ENCODE measurements at regions not wholly inside any gene's neighbourhood (a gene's known extent, or its start where the extent isn't known, plus 50 kb on each side); places are given as distances from the start of the nearest gene placed in this dataset.

DNA sequence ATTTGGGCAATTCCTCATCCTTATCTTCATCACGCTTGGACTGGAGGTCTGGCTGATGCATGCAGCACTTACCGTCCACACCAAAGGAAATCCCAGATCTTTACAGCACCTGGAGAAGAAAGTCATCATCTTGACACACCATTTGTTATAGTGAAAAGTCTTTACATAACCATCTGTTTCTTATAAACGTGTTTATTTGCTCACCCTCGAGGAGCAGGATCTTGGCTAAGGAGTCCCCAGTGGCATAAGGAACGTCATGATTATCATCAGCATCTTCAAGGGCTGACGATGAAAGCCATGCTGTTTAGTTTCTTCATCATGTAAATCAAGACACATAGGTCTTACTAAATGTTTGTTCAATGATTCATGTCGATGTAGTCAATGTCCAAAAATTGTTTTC, 248.8 kb upstream of the ELAC2 start:
- Histone ChIP-seq H3K4me3 (ENCODE audit: low read depth, low read length) (no peak overlapping the region), H3K9me3 (ENCODE audit: control insufficient read depth, insufficient read depth, low read length) (no peaks in the 10 kb centered on the region), H3K4me1 (ENCODE audit: control insufficient read depth, insufficient read depth, low read length) (no peaks in the 10 kb centered on the region), H3K27me3 (ENCODE audit: control insufficient read depth, insufficient read depth, low read length) (no peaks in the 10 kb centered on the region), H3K27ac (ENCODE audit: low read depth, low read length) (no peak overlapping the region), H3K36me3 (ENCODE audit: control insufficient read depth, insufficient read depth, low read length) (no peaks in the 10 kb centered on the region)
- 71% methylated on average over 3 of the region's 7 CpGs for WGBS (ENCODE audit: insufficient coverage)
- DNase-seq (ENCODE audit: low read depth in 4 of 6, low spot score in 6 of 6): no peak

DNA sequence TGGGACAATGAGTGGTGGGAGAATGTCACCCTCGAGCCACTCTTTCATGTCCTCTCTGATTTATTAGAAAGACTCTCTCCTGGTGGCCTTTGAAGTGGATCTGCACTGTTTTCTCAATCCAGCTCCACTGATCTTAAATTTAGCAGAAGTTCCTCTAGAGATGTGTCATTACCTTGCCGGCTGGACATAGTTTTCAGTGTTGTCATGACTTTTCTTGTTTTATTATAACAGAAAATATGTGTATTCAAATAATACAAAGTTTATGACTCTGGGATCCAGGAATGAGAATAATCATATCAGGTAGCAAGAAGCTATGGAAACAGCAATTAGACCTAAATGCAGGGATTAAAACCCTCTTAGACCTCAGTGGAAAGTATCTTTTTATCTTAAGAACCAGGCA, 247.5 kb upstream of the ELAC2 start:
- WGBS (ENCODE audit: insufficient coverage): no CpG with 5 or more reads among the region's 2 CpGs
- H3K9me3 ChIP-seq (ENCODE audit: control insufficient read depth, insufficient read depth, low read length): no peaks in the 10 kb centered on the region

DNA sequence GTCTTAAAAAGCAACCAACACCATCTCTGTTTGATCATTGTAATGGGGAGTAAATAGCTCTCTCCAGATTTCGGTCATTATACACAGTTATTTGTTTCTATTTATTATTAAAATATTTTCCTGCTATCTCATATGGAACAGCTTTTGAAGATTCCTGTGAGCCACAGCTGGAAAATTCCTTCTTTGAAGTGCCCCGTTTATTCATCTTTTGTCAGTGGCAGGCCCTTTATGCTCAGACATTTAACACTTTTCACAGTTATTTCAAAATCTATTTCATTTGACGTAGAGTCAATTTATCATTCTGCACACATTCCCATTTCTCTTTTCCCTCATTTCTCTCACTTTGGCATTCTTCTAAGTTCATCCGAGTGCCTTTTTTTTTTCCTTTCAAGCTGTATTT, 245.9 kb upstream of the ELAC2 start:
- DNase-seq (ENCODE audit: low read depth in 4 of 6, low spot score in 6 of 6): peak in 1 of 6 donors; percentile 14
- no peaks in the 10 kb centered on the region for H3K36me3 ChIP-seq (ENCODE audit: control insufficient read depth, insufficient read depth, low read length)
- WGBS (ENCODE audit: insufficient coverage): 42% methylated on average over 3 of the region's 4 CpGs
- H3K9me3 ChIP-seq (ENCODE audit: control insufficient read depth, insufficient read depth, low read length): no peaks in the 10 kb centered on the region
- H3K27ac ChIP-seq (ENCODE audit: low read depth, low read length): no peak overlapping the region
- no peak overlapping the region for H3K4me3 ChIP-seq (ENCODE audit: low read depth, low read length)
- H3K27me3 ChIP-seq (ENCODE audit: control insufficient read depth, insufficient read depth, low read length): no peaks in the 10 kb centered on the region
- no peaks in the 10 kb centered on the region for H3K4me1 ChIP-seq (ENCODE audit: control insufficient read depth, insufficient read depth, low read length)

More for the DNA sequence above, 247.5 kb upstream of the ELAC2 start:
- Histone ChIP-seq H3K4me3 (ENCODE audit: low read depth, low read length) (no peak overlapping the region), H3K36me3 (ENCODE audit: control insufficient read depth, insufficient read depth, low read length) (no peaks in the 10 kb centered on the region), H3K4me1 (ENCODE audit: control insufficient read depth, insufficient read depth, low read length) (no peaks in the 10 kb centered on the region), H3K27ac (ENCODE audit: low read depth, low read length) (no peak overlapping the region), H3K27me3 (ENCODE audit: control insufficient read depth, insufficient read depth, low read length) (no peaks in the 10 kb centered on the region)
- no peak for DNase-seq (ENCODE audit: low read depth in 4 of 6, low spot score in 6 of 6)

DNA sequence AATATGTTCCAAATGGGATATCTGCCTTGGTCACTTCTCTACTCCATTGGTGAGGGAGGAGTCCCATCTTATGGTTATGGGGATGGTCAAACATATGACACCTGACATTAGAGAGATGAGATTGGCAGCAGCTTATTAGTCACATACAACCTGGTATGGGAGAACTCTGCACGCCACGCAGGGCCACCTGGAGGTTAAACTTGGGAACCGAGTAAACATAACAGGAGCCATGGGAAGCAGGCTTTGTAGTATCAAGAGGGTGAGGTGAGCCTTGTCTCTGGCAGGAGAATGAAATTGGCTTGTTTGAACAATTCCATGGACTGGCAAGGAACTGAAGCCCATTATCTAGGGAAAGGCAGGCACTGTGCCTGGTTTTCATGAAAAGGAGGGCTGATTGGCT, 238.7 kb upstream of the ELAC2 start:
- H3K9me3 ChIP-seq (ENCODE audit: control insufficient read depth, insufficient read depth, low read length): no peaks in the 10 kb centered on the region
- H3K4me3 ChIP-seq (ENCODE audit: low read depth, low read length): no peak overlapping the region
- no peaks in the 10 kb centered on the region for H3K36me3 ChIP-seq (ENCODE audit: control insufficient read depth, insufficient read depth, low read length)
- DNase-seq (ENCODE audit: low read depth in 4 of 6, low spot score in 6 of 6): no peak
- no peaks in the 10 kb centered on the region for H3K4me1 ChIP-seq (ENCODE audit: control insufficient read depth, insufficient read depth, low read length)
- H3K27ac ChIP-seq (ENCODE audit: low read depth, low read length): no peak overlapping the region
- 81% methylated on average over 3 of the region's 3 CpGs for WGBS (ENCODE audit: insufficient coverage)
- no peaks in the 10 kb centered on the region for H3K27me3 ChIP-seq (ENCODE audit: control insufficient read depth, insufficient read depth, low read length)

DNA sequence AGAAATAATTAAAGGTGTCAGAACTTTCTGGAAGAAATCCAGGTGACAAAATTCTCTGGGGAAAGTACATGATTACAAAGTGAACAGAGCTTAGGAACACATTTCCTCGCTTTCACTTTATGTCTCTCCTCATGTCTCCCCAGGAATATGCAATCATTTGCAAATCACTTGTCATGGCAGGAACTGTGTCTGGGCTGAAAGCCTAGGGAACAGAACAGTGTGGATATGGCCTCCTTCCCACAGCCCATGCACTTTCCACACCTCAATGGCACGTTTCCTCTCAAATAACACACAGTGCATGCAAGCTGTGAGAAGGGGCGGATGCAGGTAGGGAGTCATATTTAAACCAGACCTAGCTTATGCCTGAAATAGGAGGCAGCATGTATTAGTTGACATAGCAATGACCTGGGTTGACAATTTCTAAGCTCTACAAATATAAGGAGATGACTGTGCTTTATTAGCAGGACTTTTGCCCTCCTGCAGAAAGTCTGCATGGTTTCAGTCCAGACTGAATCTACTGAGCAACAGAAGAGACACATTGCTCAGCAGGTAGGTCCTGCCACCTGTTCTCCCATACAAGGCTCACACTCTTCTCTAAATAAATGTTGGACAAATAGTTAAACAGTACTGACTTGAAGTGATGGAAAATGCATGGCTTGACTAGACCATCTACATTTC, 236.0 kb upstream of the ELAC2 start:
- DNase-seq (ENCODE audit: low read depth in 4 of 6, low spot score in 6 of 6): no peak
- WGBS (ENCODE audit: insufficient coverage): 83% methylated on average over 1 of the region's 3 CpGs
- Histone ChIP-seq H3K27me3 (ENCODE audit: control insufficient read depth, insufficient read depth, low read length) (no peaks in the 10 kb centered on the region), H3K36me3 (ENCODE audit: control insufficient read depth, insufficient read depth, low read length) (no peaks in the 10 kb centered on the region), H3K27ac (ENCODE audit: low read depth, low read length) (no peak overlapping the region), H3K4me1 (ENCODE audit: control insufficient read depth, insufficient read depth, low read length) (no peaks in the 10 kb centered on the region), H3K4me3 (ENCODE audit: low read depth, low read length) (no peak overlapping the region), H3K9me3 (ENCODE audit: control insufficient read depth, insufficient read depth, low read length) (no peaks in the 10 kb centered on the region)

DNA sequence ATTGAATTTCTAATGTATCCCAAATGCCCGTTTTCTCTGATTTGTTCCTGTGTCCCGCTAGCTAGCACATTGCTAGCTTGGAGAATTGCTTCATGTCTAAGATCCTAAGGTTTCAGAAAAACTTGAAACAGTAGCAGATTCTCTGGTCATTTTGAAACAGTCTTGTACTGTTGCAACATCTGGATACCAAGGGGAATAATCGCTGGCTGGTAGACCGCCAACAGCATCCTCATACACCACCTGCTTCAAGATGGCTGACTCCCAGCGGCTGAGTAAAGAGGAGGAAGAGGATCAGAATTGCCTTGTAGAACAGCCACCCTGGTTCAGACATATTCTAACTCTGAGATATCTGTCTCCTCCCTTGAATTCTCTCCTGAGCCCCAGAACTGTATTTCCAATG, 226.7 kb upstream of the ELAC2 start:
- 72% methylated on average over 2 of the region's 5 CpGs for WGBS (ENCODE audit: insufficient coverage)
- H3K4me1 ChIP-seq (ENCODE audit: control insufficient read depth, insufficient read depth, low read length): no peaks in the 10 kb centered on the region
- no peak overlapping the region for H3K27ac ChIP-seq (ENCODE audit: low read depth, low read length)
- peak in 1 of 6 donors; percentile 87 for DNase-seq (ENCODE audit: low read depth in 4 of 6, low spot score in 6 of 6)
- H3K9me3 ChIP-seq (ENCODE audit: control insufficient read depth, insufficient read depth, low read length): no peaks in the 10 kb centered on the region
- H3K27me3 ChIP-seq (ENCODE audit: control insufficient read depth, insufficient read depth, low read length): no peaks in the 10 kb centered on the region
- H3K4me3 ChIP-seq (ENCODE audit: low read depth, low read length): no peak overlapping the region
- H3K36me3 ChIP-seq (ENCODE audit: control insufficient read depth, insufficient read depth, low read length): no peaks in the 10 kb centered on the region

DNA sequence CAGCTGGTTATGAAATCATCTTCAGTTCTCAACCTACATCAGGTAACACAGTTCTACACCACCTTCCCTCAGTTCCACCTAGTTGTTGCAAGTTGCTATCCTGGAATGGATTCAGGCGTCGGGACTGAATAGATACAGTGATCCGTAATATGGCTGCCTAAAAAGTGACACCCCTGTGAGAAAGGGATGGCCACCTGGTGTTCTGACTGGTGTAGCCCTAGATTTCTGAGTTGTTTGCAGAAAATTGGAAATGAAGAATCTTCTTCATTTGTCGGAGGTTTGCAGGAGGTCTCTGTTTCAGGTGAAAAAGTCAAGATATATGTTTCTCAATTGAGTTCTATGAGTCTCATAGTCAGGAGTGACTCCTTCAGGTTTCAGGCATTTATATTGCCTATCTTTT, 225.8 kb upstream of the ELAC2 start:
- H3K9me3 ChIP-seq (ENCODE audit: control insufficient read depth, insufficient read depth, low read length): no peaks in the 10 kb centered on the region
- H3K27ac ChIP-seq (ENCODE audit: low read depth, low read length): no peak overlapping the region
- H3K27me3 ChIP-seq (ENCODE audit: control insufficient read depth, insufficient read depth, low read length): no peaks in the 10 kb centered on the region
- H3K36me3 ChIP-seq (ENCODE audit: control insufficient read depth, insufficient read depth, low read length): no peaks in the 10 kb centered on the region
- no peak for DNase-seq (ENCODE audit: low read depth in 4 of 6, low spot score in 6 of 6)
- 94% methylated on average over 3 of the region's 4 CpGs for WGBS (ENCODE audit: insufficient coverage)
- no peak overlapping the region for H3K4me3 ChIP-seq (ENCODE audit: low read depth, low read length)
- no peaks in the 10 kb centered on the region for H3K4me1 ChIP-seq (ENCODE audit: control insufficient read depth, insufficient read depth, low read length)

DNA sequence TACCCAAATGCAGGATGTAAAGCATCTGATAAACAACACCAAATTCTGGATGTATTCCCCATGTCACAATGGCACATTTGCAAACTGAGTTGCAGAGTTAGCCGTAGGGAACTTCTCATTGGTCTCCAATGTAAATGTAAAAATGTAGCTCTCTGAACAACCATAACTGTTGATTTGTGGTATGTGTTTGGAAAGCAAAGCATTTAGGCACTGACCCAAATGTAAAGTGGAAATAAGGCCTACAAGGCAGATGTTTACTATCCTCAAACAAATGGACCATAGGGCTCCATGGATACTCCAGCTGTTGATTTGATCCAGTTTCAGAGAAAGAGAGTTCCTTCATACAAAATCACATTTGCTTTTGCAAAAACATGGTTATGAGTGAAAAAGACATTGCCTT, 223.0 kb upstream of the ELAC2 start:
- WGBS (ENCODE audit: insufficient coverage): no CpG with 5 or more reads among the region's 1 CpG
- Histone ChIP-seq H3K36me3 (ENCODE audit: control insufficient read depth, insufficient read depth, low read length) (no peaks in the 10 kb centered on the region), H3K9me3 (ENCODE audit: control insufficient read depth, insufficient read depth, low read length) (no peaks in the 10 kb centered on the region), H3K27ac (ENCODE audit: low read depth, low read length) (no peak overlapping the region), H3K4me1 (ENCODE audit: control insufficient read depth, insufficient read depth, low read length) (no peaks in the 10 kb centered on the region), H3K4me3 (ENCODE audit: low read depth, low read length) (no peak overlapping the region), H3K27me3 (ENCODE audit: control insufficient read depth, insufficient read depth, low read length) (no peaks in the 10 kb centered on the region)
- peak in 1 of 6 donors; percentile 71 for DNase-seq (ENCODE audit: low read depth in 4 of 6, low spot score in 6 of 6)

DNA sequence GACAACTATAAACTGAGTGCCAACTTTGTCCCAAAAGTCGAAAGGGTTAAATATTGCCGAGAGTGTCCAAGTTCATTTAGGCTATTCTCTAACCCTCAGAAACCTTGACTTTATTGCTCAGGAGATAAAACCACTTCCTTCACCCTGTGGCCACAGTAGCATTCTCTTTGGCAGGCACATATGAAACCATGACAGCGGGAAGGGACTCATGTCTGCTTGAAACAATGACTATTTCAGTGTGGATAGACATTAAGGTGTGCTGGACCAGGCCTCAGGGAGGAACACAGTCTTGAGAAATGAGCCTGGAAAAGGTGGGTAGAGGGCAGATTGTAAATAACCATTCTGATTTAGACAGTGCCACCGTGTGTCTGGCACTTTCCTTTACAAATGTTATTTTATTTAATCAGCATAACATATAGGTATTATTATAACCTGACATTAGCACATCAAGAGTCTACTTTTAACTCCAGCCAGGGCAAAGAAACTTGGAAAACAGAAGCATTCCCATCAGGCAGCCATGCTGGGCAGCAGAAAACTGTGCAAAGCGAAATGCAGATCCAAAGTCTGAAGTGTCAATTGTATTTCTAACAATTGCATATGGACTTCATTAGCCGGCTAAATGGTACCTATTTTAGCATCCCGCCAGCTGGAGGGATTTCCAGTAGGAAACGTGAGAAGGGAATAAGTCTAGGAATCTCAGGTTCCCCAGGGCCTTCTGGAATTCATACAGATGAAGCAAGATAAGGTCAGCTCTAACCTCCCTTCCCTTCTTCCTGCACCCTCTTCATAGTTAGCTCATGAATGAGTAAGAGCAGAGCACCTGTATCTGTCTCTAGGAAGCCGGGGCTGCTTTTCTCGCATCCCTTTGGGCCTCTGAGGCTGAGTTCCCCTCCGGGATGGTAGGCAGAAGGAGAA, 212.8 kb upstream of the ELAC2 start:
- no peak overlapping the region for H3K4me3 ChIP-seq (ENCODE audit: low read depth, low read length)
- no peaks in the 10 kb centered on the region for H3K9me3 ChIP-seq (ENCODE audit: control insufficient read depth, insufficient read depth, low read length)
- DNase-seq (ENCODE audit: low read depth in 4 of 6, low spot score in 6 of 6): no peak
- 64% methylated on average over 7 of the region's 11 CpGs for WGBS (ENCODE audit: insufficient coverage)
- H3K27me3 ChIP-seq (ENCODE audit: control insufficient read depth, insufficient read depth, low read length): no peaks in the 10 kb centered on the region
- no peaks in the 10 kb centered on the region for H3K4me1 ChIP-seq (ENCODE audit: control insufficient read depth, insufficient read depth, low read length)
- no peak overlapping the region for H3K27ac ChIP-seq (ENCODE audit: low read depth, low read length)
- no peaks in the 10 kb centered on the region for H3K36me3 ChIP-seq (ENCODE audit: control insufficient read depth, insufficient read depth, low read length)

DNA sequence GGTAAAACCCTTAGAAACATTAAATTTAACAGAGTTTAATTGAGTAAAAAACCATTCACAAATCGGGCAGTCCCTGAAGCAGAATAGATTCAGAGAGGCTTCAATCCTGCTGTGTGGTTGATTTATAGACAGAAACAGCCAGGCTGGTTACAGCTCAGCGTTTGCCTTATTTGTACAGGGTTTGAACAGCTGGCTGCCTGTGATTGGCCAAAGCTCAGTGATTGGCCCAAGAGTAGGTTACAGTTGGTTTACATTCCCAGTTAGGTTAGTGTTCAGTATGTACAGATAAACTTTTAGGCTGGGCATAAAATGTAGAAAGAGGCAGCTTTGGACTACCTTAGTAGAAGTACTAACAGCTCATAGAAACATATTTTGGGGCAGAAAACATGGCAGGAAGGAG, 210.4 kb upstream of the ELAC2 start:
- no peak overlapping the region for H3K4me3 ChIP-seq (ENCODE audit: low read depth, low read length)
- H3K36me3 ChIP-seq (ENCODE audit: control insufficient read depth, insufficient read depth, low read length): no peaks in the 10 kb centered on the region
- H3K27ac ChIP-seq (ENCODE audit: low read depth, low read length): no peak overlapping the region
- WGBS (ENCODE audit: insufficient coverage): 40% methylated on average over 2 of the region's 2 CpGs
- no peaks in the 10 kb centered on the region for H3K27me3 ChIP-seq (ENCODE audit: control insufficient read depth, insufficient read depth, low read length)
- H3K9me3 ChIP-seq (ENCODE audit: control insufficient read depth, insufficient read depth, low read length): no peaks in the 10 kb centered on the region
- DNase-seq (ENCODE audit: low read depth in 4 of 6, low spot score in 6 of 6): no peak
- no peaks in the 10 kb centered on the region for H3K4me1 ChIP-seq (ENCODE audit: control insufficient read depth, insufficient read depth, low read length)
